GM19025 (cell line): ENCODE measurements at regions not wholly inside any gene's neighbourhood (a gene's known extent, or its start where the extent isn't known, plus 50 kb on each side); places are given as distances from the start of the nearest gene placed in this dataset.
"Not testable (repeated sequence)": the region's sequence is repeated elsewhere in the genome, so short reads cannot be mapped to it uniquely, and the experiment has no call there.

Source experiments
- ATAC-seq: cut with Tn5 transposase; IDR thresholded peaks from one replicate; pipeline ENCODE4 v1.9.1; 2021; ENCODE audit warnings: mild to moderate bottlenecking, low read depth, moderate library complexity; ENCODE audit not compliant: unreplicated experiment

DNA sequence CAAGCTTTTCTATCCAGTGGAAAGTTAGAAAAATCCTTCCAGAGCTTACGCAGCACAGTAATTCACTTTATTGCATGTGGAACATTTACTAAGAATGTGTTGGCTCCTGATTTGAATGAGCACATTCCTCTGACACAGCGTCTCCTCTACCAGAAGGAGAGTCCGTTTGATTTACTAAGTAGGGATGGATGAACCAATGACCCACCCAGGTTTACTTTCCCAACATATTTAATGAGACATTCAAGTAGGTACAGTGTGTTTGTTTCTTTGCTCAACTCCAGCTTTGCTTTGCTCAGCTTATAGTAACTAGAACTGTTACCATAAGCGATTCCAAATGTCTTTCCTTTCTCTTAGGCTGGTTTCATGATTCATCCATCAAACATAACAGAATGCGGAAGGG lies 161.7 kb downstream of the SMARCA1 start:
- ATAC-seq: no peak

DNA sequence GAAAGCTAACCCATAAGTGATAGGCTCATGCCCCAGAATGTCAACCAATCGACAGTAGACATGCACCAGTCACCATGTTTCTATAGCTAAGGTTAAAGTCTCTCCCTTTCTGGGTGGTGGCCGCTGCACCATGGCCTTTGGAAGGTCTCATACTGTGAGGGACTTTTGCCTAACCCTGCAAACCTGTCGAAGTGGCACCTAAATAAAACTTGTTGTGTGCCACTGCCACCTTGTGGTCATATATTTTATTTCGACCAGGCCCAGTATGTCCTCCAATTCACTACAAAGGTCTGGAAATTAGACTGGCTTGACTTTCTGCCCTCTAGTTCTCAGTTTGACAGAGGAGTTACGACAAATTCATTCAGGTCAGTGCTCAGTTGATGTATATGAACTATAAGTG lies 163.1 kb downstream of the SMARCA1 start:
- peak; percentile 81 for ATAC-seq

- ATAC-seq: no peak
Measured at GRCh38 chrX:129359269-129359668, 164.0 kb downstream of the SMARCA1 start.

- not testable (repeated sequence) for ATAC-seq
Measured at GRCh38 chrX:129357428-129357827, 165.9 kb downstream of the SMARCA1 start.

- ATAC-seq: no peak
Measured at GRCh38 chrX:129347291-129347690, 176.0 kb downstream of the SMARCA1 start.

DNA sequence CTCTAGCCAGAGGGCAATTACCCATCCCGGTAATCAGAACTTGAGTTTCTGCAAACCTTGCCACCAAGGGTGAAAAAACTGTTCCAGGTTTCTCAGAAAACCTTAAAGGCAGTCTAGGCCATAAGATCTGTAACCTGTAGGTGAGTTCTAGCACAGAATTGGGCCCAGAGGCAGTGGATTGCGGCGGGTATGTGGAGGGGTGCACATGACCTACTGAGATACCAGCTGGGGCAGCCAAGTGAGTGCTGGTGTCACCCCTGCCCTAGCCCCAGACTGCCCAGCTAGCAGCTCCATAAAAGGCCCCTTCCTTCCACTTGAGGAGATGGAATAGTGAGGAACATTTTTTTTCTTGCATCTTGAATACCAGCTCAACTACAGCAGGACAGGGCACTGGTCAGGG lies 176.7 kb downstream of the SMARCA1 start:
- ATAC-seq: no peak

DNA sequence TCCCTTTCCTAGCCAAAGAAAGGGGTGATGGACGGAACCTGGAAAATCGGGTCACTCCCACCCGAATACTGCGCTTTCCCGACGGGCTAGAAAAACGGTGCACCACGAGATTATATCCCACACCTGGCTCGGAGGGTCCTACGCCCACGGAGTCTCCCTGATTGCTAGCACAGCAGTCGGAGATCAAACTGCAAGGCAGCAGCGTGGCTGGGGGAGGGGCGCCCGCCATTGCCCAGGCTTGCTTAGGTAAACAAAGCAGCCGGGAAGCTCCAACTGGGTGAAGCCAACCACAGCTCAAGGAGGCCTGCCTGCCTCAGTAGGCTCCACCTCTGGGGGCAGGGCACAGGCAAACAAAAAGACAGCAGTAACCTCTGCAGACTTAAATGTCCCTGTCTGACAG lies 186.0 kb downstream of the SMARCA1 start:
- not testable (repeated sequence) for ATAC-seq

- ATAC-seq: no peak
Measured at GRCh38 chrX:129323115-129323514, 200.2 kb downstream of the SMARCA1 start.

GRCh38 chrX:129318375-129318774 lies 204.9 kb downstream of the SMARCA1 start:
- ATAC-seq: no peak

- ATAC-seq: no peak
Measured at GRCh38 chrX:129316461-129316860, 206.8 kb downstream of the SMARCA1 start.

GRCh38 chrX:129310000-129310399 lies 213.3 kb downstream of the SMARCA1 start:
- ATAC-seq: no peak

DNA sequence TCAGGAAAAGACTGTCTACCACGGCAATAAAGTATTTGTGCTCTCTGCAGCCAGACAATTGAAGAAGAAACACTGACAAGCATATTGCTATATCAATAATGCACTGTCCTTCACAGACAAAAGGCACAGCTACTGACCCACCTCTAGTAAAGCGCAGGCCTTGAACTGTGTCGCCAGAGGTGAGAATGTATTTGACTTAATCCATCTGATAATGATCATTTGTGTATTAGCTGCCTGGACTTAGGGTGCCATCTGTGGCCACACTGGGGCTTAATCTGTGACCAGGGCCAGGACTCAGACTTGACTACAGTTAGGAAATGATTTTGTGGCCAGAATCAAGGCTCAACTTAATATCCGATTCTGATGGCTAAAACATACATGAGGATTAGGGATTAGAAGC lies 260.4 kb downstream of the SMARCA1 start:
- no peak for ATAC-seq

DNA sequence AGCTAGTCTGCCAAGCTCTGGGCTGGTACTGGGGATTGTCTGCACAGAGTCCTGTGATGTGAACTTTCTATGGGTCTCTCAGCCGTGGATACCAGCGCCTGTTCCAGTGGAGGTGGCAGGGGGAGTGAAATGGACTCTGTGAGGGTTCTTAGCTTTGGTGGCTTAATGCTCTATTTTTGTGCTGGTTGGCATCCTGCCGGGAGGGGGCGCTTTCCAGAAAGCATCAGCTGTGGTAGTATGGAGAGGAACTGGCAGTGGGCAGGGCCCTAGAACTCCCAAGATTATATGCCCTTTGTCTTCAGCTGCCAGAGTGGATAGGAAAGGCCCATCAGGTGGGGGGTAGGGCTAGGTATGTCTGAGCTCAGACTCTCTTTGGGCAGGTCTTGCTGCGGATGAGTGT lies 267.8 kb downstream of the SMARCA1 start:
- not testable (repeated sequence) for ATAC-seq

DNA sequence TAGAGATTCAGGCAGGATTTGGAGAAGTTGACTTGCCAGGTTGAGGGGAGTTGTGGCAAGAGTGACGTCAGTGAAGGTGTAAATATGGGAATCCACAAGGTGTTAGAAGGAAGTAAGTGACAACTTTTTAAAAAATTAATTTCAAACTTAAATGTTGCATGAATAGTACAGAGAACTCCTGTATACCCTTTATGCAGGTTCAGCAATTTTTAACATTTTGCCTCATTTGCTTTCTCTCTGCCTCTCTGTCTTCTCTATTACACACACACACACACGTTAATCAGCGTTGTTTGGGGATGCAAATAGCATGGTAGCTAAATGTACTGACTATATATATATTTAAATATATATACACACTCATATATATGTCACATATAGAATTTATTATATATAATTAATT lies 273.7 kb downstream of the SMARCA1 start:
- no peak for ATAC-seq

DNA sequence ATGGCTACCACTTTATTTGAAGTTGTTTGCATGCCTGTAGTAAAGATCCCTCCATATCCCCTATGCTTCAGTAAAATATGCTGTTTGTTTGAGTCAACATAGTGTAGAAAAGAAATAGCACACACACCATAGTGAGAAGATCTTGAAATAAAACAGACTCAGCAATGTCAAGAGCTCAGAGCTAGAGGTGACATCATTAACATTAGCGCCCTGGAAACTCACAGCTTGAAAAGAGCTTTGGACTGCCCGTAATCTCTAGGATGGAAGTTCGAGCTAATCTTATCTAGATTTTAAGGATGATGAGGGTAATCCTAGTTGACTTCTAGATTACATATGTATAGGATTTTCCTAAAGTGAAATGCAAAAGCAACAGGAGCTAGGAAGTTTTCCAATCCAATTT lies 275.6 kb downstream of the SMARCA1 start:
- no peak for ATAC-seq

DNA sequence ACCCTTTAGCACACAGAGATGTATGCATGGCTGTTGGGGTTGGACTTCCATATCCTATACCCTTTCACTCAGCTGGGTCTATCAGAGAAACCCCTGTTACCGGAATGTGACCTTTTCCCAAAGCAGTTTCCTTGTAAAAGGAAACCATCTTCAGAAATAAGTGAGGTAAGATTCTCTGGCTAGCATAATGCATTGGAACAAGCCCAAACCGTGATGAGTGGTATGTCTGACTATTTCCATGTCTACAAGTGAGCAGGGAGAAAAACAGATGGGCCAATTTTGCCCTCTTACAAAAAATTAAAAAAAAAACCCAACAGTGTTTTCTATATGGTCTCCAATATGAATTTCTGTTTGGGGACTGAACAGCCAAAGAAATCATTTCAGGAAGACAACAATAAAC lies 283.9 kb downstream of the SMARCA1 start:
- no peak for ATAC-seq

DNA sequence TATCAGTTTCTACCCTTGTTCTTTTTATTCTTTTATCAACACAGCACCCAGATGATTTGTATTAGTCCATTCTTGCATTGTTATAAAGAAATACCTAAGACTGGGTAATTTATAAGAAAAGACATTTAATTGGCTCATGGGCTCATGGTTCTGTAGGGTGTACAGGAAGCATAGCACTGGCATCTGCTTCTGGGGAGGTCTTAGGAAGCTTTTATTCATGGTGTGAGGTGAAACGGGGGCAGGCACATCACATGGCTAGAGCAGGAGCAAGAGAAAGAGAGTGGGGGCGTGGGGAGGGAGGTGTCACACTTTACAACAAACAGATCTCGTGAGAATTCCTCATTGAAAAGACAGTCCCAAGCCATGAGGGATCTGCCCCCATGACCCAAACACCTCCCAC lies 285.3 kb downstream of the SMARCA1 start:
- ATAC-seq: no peak

GRCh38 chrX:129235903-129236302 lies 287.4 kb downstream of the SMARCA1 start:
- ATAC-seq: no peak

GRCh38 chrX:129233786-129234185 lies 289.5 kb downstream of the SMARCA1 start:
- no peak for ATAC-seq

DNA sequence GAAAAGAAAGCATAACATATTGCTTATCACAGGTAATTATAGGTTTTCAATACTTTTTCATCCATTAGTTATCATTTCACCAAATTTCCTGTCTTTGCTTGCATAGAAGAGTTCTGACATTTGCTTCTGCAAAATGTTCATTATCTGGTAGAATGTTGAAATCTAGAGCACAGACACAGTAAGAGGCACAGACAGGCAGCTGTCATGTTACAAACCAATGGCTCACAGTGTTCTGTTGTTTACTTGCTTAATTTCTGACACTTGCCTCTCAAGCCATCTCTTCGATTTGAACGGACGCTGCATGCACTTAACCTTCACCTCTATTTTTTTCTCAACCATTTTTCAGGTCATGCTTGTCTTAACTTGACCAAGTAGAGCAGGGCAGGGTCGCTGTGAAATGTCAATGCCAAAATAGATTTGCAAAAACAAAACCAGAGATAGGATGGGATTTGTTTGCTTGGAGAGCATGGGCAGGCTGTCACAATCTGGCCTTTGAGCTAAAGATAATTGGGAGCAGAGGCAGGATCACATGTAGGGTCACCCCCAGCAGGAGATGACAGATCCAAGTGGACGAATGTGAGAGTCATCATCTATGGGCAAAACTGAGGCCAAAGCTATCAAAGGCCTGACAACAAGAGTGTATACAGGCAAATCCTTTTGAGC lies 292.3 kb downstream of the SMARCA1 start:
- no peak for ATAC-seq

GRCh38 chrX:129230168-129230567 lies 293.1 kb downstream of the SMARCA1 start:
- no peak for ATAC-seq

DNA sequence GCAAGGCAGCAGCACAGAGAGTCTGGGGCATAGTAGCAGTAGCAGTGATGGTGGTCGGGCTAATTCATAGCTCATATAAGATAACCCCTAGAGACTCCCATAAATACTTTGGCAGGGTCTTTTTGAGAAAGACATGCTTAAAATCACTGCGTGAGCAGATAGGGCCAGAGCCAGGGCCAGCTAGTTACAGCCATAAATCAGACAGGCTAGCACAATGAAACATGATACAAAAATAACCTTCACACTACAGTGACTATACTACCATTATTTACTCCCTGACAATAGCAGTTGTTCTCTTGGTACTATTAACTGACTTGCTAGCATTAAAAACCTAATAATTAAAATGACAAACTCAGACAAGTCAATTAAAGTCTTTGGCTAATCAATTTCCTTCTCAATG lies 295.9 kb downstream of the SMARCA1 start:
- ATAC-seq: no peak

DNA sequence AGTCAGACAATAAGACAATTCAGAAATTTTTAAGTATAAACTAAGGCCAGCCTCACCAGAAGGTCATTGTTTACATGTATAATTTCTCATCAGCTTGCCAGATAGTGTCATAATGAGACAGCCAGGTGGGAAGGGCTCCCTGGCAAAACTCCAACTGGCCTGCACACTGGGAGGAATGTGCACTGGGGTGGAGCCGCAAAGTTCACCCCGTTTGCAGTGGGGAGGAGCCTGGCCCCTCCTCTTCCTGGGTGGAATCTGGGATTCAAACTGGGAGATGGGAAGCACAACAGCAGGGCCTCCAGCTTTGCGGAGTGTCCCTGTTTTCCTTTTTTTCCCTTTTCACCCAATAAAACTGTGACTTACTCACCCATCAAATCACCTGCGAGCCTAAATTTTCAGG lies 329.9 kb downstream of the SMARCA1 start:
- ATAC-seq: no peak
